GM18907 (cell line): ENCODE measurements at regions not wholly inside any gene's neighbourhood (a gene's known extent, or its start where the extent isn't known, plus 50 kb on each side); places are given as distances from the start of the nearest gene placed in this dataset.
A peak's percentile ranks its signal among the peaks of the same experiment; 100 is the strongest.

Experiments
- ATAC-seq: cut with Tn5 transposase; IDR thresholded peaks from one replicate; pipeline ENCODE4 v1.9.1; 2021; ENCODE audit warnings: mild to moderate bottlenecking, moderate library complexity; ENCODE audit not compliant: unreplicated experiment

DNA sequence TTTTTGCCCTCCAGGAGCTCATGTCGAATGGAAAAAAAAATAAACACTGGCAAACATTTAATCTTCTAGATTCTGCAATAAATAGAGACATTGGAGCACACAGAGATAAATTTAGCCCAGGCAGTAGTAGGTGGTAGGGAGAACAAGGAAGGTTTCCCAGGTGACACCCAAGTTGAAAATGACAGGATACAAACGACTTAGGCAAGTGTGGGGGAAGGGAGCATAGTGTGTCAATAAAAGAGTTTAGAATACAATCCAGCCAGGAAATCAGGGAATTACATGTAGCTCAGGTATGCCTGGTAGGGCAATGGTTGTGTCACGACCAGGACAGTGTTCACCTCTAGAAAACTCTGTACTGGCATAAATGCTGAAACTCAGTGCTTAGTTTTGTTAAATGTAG is 364.6 kb upstream of the AGTR1 start:
- ATAC-seq: no peak

DNA sequence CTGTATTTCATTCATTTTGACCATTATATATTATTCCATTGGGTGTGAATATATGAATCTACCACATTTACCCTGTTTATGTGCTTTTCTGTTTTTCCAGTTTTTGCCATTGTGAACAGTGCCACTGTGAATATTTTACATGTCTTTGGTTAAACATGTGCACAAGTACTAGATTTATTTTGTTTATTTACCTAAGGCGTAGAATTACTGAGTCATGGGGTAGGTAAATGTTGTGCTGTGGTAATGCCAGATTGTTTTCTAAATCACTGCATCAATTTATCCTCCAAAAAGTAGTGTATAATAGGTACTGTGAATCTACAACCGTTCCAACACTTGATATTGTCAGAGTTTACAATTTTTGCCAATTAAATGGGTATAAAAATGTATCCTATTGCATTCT is 362.1 kb upstream of the AGTR1 start:
- ATAC-seq: no peak

DNA sequence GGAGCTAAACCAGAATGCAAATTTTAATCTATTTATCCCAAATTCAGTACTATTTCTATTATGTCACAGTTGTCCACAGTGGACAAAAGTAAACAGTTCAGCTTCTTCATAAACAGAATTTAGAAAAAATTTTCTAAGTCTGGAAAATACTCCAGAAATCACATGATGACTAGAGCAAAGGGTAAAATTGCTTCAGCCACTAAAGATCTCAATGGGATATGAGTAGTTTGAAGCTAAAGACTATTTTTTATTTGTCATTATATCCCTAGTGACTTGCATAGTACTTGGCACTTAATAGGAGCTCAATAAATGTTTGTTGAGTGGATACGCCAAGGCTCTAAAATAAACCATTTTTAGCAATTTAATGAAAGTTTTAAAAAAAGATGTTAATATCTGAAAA is 354.3 kb upstream of the AGTR1 start:
- no peak for ATAC-seq

DNA sequence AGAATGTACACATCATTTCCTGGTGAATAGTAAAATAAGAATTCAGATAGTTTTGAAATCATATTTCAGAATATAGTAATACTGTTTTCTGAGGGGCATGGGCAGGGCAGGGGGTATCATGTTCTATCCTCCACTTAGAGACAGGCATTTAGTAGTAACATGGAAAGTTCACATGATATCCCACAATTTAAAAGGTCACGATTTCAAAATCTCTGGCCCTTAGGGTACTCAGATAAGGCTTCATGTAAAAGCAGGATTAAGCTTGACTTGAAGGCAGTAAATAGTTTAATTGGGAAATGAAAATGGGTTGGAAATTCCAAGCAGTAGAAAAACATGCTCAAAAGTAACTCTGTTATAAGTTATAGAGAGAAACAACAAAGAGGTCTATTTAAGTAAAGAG is 353.2 kb upstream of the AGTR1 start:
- ATAC-seq: no peak

DNA sequence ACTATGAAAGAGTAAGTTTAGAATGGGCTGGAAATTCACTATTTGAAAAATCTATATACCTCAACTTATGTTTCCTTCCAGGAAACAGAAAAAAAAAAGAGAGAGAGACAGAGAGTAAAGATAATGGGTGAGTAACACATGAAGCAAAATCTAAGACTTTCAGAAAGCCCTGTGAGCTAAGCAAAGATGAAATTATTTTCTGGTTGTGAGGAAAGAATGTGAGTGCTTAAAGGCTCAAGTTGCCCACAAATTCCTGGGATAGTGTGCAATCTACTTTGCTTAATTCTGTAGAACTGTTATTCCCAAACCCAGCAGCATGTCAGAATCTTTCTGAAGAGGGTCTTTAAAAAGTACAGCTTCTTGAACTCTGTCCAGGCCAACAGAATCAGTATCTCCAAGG is 337.7 kb upstream of the AGTR1 start:
- ATAC-seq: no peak

DNA sequence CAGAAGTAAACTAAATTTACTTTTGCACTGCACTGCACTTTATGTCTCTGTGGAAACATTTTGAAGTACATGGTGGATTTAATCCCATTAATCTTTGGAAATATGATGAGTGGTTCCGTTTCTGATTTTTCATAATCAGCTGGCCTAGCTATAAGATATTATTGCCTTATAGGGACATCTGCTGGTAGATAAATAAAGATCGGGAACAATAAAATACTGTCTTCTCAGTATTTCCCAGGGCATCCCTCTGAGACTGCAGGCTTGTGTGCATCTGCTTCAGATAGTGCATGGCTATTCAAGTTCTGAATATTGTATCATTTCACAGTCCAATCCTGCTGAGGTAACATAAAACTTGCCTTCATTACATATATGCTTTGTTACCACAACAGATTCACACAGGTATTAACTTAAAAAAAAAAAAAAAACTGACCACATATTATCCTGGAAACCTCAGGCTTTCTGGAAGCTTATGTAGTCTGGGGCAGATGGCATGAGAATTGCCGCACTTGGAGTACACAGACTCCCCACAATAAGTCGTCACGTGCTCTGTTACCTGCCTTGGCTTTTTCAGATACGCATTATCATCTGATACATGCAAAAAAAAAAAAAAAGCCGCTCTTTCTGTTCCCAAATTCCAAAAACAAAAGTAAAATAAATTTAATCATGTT is 330.8 kb upstream of the AGTR1 start:
- no peak for ATAC-seq

DNA sequence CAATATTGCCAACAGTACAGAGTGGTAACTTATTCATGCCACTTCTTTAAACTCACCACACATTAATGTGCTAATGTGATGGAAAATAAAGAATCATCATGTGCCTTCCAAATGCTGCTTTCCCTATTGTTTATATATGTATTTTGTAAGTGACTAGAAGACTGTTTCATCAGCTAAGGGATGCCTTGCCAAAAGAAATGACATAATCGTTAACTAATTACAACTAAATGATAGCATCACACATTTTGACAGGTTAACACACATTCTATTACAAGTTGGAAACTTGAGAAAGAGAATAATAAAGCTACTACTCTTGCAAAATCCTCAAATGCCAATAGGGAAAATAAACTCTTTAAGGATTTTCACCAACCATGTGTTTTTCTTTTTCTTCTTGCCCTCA is 329.9 kb upstream of the AGTR1 start:
- no peak for ATAC-seq

DNA sequence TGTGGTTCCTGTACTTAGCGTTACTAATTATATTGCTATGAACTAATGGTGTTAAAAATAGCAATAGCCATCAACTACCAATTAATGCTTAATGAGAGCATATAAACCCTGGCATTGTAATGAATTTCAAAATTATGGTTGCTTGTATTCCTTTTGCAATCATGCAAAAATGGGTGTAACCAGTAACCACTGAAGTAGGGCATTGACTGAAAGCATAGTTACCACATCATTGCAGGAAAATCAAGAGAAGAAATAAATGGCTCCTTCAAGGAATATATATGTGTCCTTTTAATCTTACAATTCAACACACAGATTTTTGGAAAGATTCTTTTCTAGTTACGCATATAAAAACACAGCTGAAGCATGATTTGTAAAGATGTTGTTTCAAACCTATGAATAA is 328.3 kb upstream of the AGTR1 start:
- no peak for ATAC-seq

DNA sequence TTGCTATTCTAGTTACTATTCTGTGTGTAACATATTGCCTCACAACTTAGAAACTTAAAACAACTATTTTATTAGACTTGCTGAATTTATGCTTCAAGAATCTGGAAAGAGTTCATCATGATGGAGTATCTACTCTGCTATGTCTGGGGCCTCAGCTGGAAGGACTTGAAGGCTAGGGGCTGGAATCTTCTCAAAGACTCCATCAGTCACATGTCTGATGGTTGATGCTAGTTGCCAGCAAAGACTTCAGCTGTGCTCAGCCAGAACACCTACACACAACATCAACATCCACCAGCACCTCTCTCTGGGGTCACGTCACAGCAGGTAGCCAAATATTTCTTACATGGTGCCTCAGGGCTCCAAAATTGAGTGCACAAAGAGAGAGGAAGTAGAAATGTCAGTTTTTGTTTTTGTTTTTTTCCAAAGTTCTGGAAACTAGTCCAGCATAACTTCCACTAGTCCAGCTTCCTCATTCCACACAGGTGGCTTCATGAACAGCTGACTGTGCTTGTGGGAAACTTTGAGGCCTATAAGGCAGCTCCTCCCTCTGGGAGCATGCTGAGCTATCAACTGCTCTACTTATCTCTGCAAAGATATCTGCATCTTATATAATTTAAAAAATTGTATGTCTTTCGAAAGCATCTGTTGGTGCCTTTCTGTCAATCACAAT is 325.4 kb upstream of the AGTR1 start:
- ATAC-seq: no peak

DNA sequence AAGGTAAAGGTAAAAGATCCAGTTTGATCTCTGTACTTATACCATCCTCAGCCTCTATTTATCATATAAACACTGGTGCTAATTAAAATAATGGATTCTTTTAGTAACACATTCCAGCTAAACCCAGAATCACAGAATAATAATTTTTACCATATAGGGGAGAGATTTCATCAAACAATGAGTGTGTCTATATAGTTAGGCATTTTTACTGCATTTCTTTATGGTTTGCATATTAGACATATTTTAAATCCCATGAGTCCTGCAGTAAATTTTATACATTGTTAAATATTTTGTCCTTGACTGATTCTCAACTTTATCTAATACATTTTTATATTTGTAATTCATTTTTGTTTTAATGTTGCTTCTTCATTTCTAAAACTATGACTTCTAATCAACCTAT is 323.7 kb upstream of the AGTR1 start:
- no peak for ATAC-seq

DNA sequence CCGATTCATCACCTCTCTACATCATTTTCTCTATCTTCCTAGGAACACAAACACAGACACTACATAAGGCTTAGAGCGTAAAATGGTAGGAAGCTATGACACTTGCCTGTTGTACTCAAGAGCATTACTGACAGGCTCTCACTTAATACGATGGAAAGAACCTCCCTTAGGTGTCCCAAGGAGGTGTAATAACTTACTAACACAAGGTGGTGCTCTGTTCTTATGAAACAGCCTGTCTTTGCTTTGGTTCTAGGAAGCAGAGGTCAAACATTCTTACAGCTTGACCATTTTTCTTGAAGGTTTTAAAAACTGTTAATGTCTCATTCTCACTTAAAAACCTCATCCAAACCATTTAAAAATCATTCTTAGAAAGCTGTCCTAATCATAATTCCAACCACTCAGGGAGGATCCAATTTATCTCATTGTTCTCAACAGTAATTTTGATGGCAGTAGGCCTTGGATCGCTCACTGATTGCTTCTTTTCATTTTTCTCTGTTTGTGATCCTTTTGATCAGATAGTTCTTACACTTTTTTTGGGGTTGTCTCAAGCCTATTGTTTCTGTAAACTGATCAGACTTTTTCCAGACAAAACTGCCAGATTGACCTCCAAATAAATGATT is 317.8 kb upstream of the AGTR1 start:
- peak; percentile 92 for ATAC-seq

DNA sequence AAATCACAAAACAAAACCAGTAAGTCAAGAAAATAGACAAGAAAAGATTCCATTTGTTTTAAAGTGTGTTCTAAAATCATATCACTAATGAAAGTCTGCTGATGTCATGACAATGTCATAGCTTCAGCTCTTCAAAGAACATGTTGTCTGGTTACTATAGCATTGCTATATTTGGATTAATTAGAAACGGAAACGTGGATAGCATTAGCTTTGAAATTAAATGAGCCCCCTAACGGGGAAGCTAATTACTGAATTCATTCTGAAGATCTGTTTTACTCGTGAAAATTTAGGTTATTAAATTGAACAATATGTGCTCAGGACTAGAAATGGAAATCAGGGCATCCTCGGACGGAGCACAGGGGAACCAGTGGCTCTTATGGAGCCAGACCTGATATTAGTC is 316.7 kb upstream of the AGTR1 start:
- ATAC-seq: no peak

DNA sequence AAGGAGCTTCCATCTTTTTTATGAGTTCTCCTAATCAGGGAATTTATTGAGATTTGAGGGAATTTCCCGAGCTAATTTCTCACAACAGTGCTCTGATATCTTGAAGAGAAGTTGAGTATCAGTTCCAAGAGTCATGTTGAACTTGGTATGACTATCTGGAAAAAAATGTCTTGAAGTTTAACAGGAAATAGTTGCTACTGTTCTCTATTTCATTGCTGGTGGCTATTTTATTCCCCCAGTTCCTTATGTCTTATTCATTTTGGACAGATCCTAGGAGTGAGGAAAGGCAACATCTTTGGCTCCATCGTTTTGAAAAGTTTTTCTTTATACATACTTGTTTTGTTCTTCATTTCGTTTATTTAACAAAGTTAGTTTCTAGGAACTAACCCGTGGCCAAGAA is 307.8 kb upstream of the AGTR1 start:
- no peak for ATAC-seq

DNA sequence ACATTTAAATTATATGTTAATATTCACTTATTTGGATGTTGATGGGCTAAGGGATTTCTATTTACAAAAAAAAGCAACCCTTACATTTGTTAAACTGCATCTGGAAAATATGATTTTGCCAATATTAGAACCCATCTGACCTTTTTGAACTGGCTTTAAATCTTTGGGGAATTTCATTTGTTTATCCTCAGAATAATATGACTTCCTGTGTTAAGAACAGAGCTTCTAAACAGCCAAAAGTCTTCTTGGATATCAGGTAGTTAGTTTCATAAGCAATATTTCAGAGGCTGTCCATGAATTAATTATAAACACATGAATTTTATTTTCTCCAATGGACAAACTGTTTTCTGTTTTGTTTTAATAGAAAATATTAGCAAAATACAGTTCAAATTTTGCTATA is 301.9 kb upstream of the AGTR1 start:
- ATAC-seq: no peak

DNA sequence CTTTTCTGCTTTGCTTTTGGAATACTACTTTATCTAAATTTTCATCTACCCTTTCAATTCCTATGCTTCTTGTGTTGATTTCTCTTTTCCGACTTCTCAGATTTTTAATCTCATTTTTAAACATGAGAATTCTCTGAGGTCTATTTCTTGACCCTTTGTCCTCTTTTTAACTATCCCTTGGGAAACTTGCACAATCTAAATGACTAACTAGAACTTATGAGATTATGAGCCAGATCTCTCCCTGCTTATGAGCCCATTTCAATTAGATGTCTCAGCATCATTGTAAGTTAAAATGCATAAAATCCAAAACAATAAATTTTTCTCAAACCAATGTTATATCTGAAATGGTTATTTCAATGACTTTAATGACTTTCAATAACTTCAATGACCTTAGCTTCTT is 296.9 kb upstream of the AGTR1 start:
- ATAC-seq: no peak

DNA sequence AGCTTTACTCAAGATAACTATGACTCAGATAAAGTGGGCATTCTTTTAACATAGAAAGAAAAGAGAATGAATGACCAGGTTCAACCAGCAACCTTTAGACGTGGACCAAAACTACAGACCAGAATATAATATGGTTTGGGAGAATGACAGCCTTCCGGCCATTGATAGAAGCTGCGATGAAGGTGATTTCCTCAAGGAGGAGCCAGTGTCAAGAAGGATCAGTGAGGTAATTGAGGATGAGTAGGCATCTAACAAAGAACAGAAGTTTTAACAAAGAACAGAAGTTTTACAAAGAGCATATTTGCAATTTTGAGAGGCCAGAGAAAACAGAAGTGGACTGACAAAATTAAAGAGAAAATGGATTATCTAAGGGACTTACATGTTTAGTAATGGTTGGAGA is 289.0 kb upstream of the AGTR1 start:
- no peak for ATAC-seq

DNA sequence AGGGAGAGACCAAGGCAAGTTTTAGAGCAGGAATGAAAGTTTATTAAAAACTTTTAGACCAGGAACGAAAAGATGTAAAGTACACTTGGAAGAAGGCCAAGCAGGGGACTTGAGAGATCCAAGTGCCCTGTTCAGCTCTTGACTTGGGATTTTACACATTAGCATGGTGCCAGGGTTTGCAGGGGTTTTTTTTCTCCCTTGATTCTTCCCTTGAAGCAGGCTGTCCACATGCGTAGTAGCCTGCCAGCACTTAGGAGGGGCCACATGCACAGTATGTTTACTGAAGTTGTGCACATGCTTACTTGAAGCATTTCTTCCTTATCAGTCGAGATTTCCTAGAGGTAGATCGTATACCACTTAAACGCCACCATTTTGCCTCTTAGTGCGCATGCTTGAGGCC is 277.5 kb upstream of the AGTR1 start:
- ATAC-seq: no peak

DNA sequence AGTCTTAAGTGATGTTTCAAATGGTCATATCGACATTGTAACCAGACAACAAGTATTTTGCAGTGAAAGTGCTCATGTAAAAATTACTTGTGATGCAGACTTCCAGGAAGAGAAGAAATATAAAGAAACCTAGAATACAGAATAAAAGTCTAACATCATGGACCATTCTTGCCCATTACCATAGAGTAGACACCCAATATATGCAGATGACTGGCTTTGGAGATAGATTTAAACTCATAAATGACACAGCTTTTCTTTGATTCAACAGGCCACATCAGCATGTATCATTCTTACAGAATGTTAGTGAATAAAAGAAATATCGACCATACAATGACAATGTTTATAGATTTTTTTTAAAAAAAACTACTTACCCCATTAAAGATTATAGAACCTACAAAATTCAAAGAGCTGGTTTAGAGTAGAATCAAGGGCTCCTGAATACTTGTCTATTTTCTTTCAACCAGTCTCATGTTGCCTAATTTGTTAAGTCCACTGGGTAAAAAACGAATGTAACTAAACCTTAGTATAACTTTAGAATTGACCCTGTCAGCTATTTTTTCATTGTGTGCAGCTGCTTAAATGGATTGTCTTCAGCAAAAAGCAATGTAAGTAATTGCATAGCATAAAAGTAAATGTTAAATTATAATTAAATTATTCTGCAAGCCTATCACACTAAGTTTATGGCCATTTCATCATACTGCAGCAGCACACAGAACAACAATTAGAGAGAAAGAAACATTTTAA is 268.7 kb upstream of the AGTR1 start:
- no peak for ATAC-seq

DNA sequence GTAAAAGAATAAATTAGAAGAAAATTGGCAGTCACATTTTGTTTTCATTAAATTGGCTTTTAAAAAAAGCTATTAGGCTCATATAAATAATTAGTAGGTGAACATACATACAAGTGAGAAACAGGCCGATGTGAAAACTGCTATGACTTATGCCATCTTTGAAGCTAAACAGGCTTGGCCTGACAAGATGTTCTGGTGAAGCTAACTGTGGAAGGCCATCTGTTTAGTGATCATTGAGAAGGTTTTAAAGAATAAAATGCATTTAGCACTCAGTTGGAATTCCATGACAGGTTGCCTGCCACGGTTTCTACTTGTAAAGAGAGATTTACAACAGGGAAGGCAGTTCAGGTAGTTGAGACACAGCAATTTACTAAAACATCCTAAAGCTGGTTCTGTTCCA is 264.0 kb upstream of the AGTR1 start:
- ATAC-seq: no peak

DNA sequence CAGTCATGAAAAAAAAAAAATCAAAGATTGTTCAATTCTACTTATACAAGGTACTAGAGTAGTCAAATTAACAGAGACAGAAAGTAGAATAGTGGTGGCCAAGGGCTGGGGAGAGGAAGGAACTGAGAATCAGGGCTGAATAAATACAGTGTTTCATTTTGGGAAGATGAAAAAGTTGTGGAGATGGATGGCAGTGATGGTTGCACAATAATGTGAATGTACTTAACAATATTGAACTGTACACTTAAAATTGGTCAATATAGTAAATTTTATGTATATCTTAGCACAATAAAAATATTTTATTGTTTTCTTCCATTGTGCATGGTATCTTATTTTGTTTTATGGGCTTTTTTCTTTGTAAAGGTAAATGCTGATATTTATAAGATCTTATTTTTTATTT is 262.2 kb upstream of the AGTR1 start:
- ATAC-seq: no peak

DNA sequence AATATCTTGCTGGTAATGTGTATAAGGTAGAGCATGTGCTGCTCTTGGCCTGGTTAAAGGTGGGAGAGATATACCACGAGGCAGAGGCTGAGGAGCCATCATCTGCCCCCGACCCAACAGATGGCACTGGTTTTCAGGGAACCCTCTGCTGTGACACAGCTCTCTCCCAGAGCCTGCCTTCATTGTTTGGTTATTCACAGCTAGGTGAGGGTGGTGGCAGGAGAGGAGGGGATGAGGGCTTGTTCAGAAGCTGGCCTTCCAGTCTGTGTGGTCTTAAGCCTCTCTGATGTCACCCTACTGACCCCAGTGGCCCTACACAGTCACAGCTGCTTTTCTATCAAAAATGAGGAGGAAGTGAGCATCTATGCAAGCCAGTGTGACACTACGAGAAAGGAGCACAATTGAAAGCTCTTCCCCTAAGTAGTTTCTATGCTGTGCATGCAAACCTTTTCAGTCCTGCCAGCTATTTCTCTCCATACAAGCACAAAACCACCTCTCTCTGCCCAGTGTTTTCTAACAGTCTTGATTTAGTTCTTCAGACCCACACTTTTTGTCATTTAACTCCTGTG is 258.4 kb upstream of the AGTR1 start:
- peak; percentile 63 for ATAC-seq

DNA sequence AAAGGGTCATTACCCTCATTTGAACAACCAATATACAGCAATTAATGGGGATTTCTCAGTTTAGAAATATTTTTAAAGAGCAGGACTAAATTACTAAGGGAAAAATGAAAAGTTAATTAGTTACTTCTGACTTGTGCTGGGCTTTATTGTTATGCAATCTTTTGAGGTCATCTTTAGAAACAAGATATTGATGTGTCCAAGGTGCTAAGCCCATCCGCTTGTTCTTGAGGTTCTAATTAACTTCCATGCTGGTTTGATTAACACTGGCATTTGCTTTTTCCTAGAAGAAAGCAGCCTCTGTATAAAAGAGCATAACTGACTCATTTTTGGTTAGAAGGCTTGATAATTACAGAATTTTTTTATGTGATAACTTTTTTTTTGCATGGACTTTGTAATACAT is 256.5 kb upstream of the AGTR1 start:
- no peak for ATAC-seq
